ENCODE measurements at regions not wholly inside any gene's neighbourhood (a gene's known extent, or its start where the extent isn't known, plus 50 kb on each side); places are given as distances from the start of the nearest gene placed in this dataset.

GRCh38 chr12:24750263-24750662 lies 198.6 kb downstream of the BCAT1 start:
- H3K4me3 ChIP-seq (replicated peaks in 1 of 3; ENCODE audit: insufficient read depth in 1 of 3, low read depth in 2 of 3, low read length in 3 of 3): peak overlapping the region in 2 of 3 experiments; percentile 0 to 11; a peak in 3 of 6 replicates
- POLR2A ChIA-PET: interaction anchor here (0.8 kb wide), 1 partner anchor 672 kb away, joined by 3 read pairs; no protein-coding TSS in a partner anchor
- peak; percentile 46 for ATAC-seq
- peak overlapping the region; percentile 45 for H3K4me2 ChIP-seq (ENCODE audit: low read depth, low read length)
- no peaks in the 10 kb centered on the region for H4K20me1 ChIP-seq (ENCODE audit: insufficient read depth, low read length)
- WGBS (ENCODE audit: low lambda C conversion rate): 18% methylated on average over 3 of the region's 3 CpGs
- H3K4me1 ChIP-seq (ENCODE audit: insufficient read depth, low read length): peaks cover 90% of the 10 kb centered on the region
- H3K79me2 ChIP-seq (ENCODE audit: insufficient read depth, low read length): peaks cover 5% of the 10 kb centered on the region
- H3K27ac ChIP-seq (ENCODE audit: extremely low read length, insufficient read depth, low read length): peak overlapping the region; percentile 34
- peak overlapping the region; percentile 37; the same call in 1 of the 2 replicates for H3K9ac ChIP-seq (ENCODE audit: insufficient read depth, low read depth, low read length)
- no peak overlapping the region for H2AFZ ChIP-seq (ENCODE audit: low read length)
- no peaks in the 10 kb centered on the region for H3K9me3 ChIP-seq (ENCODE audit: low read length)
- H3K36me3 ChIP-seq (replicated peaks in 1 of 2; ENCODE audit: control insufficient read depth in 1 of 2, insufficient read depth in 2 of 2, low read length in 2 of 2): no peaks in the 10 kb centered on the region
- intact Hi-C loops (cut with micrococcal nuclease; ENCODE audit: unreplicated experiment) (loop anchor here (10.0 kb wide), 1 partner anchor 805 kb away; the partner anchor contains the start of gene SOX5), in situ Hi-C loops (cut with HindIII; ENCODE audit: extremely low pct_ligation_motif_present, low pct_unique_long_range_greater_than_20kb) (loop anchor here (10.0 kb wide), 1 partner anchor 805 kb away; the partner anchor contains the start of gene SOX5)
- no peaks in the 10 kb centered on the region for H3K27me3 ChIP-seq (ENCODE audit: control insufficient read depth in 1 of 2, insufficient read depth in 2 of 2, low read length in 2 of 2)
- CTCF ChIA-PET (ENCODE audit: low intra/inter-chr PET ratio, low total read pairs): no interaction called here
- no peak for FAIRE-seq
- no TSS peak for BruUV-seq (replicated peaks)
- peak; percentile 78 for DNase-seq (ENCODE audit: low spot score)
- no peak for TF ChIP-seq BHLHE40 (IDR thresholded peaks at IDR 0.05; ENCODE audit: low read length)
- TF ChIP-seq NFRKB (IDR thresholded peaks at IDR 0.05): no peak
- no peak for TF ChIP-seq DPF2 (CRISPR knock-in tag; IDR thresholded peaks at IDR 0.05; ENCODE audit: borderline replicate concordance, low read depth)
- peak; percentile 77 for TF ChIP-seq TEAD3 (CRISPR knock-in tag; optimal IDR thresholded peaks at IDR 0.05; ENCODE audit: borderline replicate concordance)
- no peak for TF ChIP-seq KDM5A (IDR thresholded peaks at IDR 0.05; ENCODE audit: borderline replicate concordance, low read length)
- 0 out of 2 replicates have a peak, but pooled peaks have one; percentile 6 for TF ChIP-seq HNF4A (CRISPR knock-in tag; IDR thresholded peaks at IDR 0.05)
- no peak for TF ChIP-seq ZNF768 (CRISPR knock-in tag; IDR thresholded peaks at IDR 0.05)
- TF ChIP-seq DMAP1 (CRISPR knock-in tag; IDR thresholded peaks at IDR 0.05): no peak
- TF ChIP-seq, protein P1, sequence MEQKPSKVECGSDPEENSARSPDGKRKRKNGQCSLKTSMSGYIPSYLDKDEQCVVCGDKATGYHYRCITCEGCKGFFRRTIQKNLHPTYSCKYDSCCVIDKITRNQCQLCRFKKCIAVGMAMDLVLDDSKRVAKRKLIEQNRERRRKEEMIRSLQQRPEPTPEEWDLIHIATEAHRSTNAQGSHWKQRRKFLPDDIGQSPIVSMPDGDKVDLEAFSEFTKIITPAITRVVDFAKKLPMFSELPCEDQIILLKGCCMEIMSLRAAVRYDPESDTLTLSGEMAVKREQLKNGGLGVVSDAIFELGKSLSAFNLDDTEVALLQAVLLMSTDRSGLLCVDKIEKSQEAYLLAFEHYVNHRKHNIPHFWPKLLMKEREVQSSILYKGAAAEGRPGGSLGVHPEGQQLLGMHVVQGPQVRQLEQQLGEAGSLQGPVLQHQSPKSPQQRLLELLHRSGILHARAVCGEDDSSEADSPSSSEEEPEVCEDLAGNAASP (CRISPR knock-in tag; IDR thresholded peaks at IDR 0.05; ENCODE audit: borderline replicate concordance): peak; percentile 39; the same call in 1 of the 2 replicates
- no peak for TF ChIP-seq ZNF362 (CRISPR knock-in tag; IDR thresholded peaks at IDR 0.05; ENCODE audit: borderline replicate concordance)
- no peak for TF ChIP-seq NFE2L1 (CRISPR knock-in tag; IDR thresholded peaks at IDR 0.05; ENCODE audit: borderline replicate concordance)
- no peak for TF ChIP-seq RFX1 (IDR thresholded peaks at IDR 0.05)
- TF ChIP-seq FOXM1 (CRISPR knock-in tag; IDR thresholded peaks at IDR 0.05): no peak
- 0 out of 2 replicates have a peak, but pooled peaks have one; percentile 14 for TF ChIP-seq SAP130 (CRISPR knock-in tag; IDR thresholded peaks at IDR 0.05; ENCODE audit: low read depth)
- TF ChIP-seq, protein P2, sequence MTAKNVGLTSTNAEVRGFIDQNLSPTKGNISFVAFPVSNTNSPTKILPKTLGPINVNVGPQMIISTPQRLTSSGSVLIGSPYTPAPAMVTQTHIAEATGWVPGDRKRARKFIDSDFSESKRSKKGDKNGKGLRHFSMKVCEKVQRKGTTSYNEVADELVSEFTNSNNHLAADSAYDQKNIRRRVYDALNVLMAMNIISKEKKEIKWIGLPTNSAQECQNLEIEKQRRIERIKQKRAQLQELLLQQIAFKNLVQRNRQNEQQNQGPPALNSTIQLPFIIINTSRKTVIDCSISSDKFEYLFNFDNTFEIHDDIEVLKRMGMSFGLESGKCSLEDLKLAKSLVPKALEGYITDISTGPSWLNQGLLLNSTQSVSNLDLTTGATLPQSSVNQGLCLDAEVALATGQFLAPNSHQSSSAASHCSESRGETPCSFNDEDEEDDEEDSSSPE (CRISPR knock-in tag; IDR thresholded peaks at IDR 0.05): no peak
- TF ChIP-seq NCOA2 (CRISPR knock-in tag; IDR thresholded peaks at IDR 0.05): peak; percentile 77
- TF ChIP-seq KLF12 (CRISPR knock-in tag; IDR thresholded peaks at IDR 0.05; ENCODE audit: borderline replicate concordance): no peak
- no peak for TF ChIP-seq FOXC1 (CRISPR knock-in tag; IDR thresholded peaks at IDR 0.05; ENCODE audit: borderline replicate concordance)
- TF ChIP-seq PHF21A (CRISPR knock-in tag; IDR thresholded peaks at IDR 0.05): peak; percentile 18; the same call in 1 of the 2 replicates
- TF ChIP-seq, protein P3, sequence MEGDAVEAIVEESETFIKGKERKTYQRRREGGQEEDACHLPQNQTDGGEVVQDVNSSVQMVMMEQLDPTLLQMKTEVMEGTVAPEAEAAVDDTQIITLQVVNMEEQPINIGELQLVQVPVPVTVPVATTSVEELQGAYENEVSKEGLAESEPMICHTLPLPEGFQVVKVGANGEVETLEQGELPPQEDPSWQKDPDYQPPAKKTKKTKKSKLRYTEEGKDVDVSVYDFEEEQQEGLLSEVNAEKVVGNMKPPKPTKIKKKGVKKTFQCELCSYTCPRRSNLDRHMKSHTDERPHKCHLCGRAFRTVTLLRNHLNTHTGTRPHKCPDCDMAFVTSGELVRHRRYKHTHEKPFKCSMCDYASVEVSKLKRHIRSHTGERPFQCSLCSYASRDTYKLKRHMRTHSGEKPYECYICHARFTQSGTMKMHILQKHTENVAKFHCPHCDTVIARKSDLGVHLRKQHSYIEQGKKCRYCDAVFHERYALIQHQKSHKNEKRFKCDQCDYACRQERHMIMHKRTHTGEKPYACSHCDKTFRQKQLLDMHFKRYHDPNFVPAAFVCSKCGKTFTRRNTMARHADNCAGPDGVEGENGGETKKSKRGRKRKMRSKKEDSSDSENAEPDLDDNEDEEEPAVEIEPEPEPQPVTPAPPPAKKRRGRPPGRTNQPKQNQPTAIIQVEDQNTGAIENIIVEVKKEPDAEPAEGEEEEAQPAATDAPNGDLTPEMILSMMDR (CRISPR knock-in tag; IDR thresholded peaks at IDR 0.05): no peak
- TF ChIP-seq, protein P4, sequence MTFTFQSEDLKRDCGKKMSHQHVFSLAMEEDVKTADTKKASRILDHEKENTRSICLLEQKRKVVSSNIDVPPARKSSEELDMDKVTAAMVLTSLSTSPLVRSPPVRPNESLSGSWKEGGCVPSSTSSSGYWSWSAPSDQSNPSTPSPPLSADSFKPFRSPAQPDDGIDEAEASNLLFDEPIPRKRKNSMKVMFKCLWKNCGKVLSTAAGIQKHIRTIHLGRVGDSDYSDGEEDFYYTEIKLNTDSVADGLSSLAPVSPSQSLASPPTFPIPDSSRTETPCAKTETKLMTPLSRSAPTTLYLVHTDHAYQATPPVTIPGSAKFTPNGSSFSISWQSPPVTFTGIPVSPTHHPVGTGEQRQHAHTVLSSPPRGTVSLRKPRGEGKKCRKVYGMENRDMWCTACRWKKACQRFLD (CRISPR knock-in tag; IDR thresholded peaks at IDR 0.05; ENCODE audit: borderline replicate concordance): no peak

Measured in HepG2 (cell line).